ENCODE measurements at regions not wholly inside any gene's neighbourhood (a gene's known extent, or its start where the extent isn't known, plus 50 kb on each side); places are given as distances from the start of the nearest gene placed in this dataset.

GRCh38 chr19:29372461-29372860 is 153.3 kb upstream of the VSTM2B start:
- DNase-seq (ENCODE audit: low spot score), result no peak
- H3K9me3 ChIP-seq (replicated peaks in 1 of 2; ENCODE audit: control insufficient read depth in 2 of 2, insufficient read depth in 1 of 2, low read depth in 1 of 2, low read length in 2 of 2), result no peaks in the 10 kb centered on the region
- H3K4me2 ChIP-seq (ENCODE audit: insufficient read depth, low read length, poor library complexity, severe bottlenecking), result no peak overlapping the region
- no peak overlapping the region for H4K91ac ChIP-seq (ENCODE audit: low read depth, low read length, poor library complexity)
- H3K27me3 ChIP-seq (ENCODE audit: control insufficient read depth in 3 of 3, insufficient read depth in 3 of 3, low read depth in 1 of 3, low read length in 3 of 3), result peaks cover 0 to 14% (median 0%) of the 10 kb centered on the region in 3 experiments
- H2AK5ac ChIP-seq (ENCODE audit: low read depth, low read length), result no peak overlapping the region
- no peak overlapping the region for H4K8ac ChIP-seq (ENCODE audit: low read depth, low read length)
- no peak overlapping the region for H3K23ac ChIP-seq (ENCODE audit: low read depth, low read length, poor library complexity)
- no peak overlapping the region for H3K4me3 ChIP-seq (ENCODE audit: low read length in 2 of 2)
- peaks cover 0 to 4% of the 10 kb centered on the region in 2 donors for H3K4me1 ChIP-seq (ENCODE audit: control insufficient read depth in 2 of 2, insufficient read depth in 1 of 2, low read depth in 1 of 2, low read length in 2 of 2)
- no peak overlapping the region for H3K18ac ChIP-seq (ENCODE audit: low read length)
- H3K79me1 ChIP-seq (ENCODE audit: low read depth, low read length), result no peaks in the 10 kb centered on the region
- H3K27ac ChIP-seq (replicated peaks; ENCODE audit: low read length), result no peak overlapping the region
- H3K36me3 ChIP-seq (replicated peaks in 1 of 2; ENCODE audit: control insufficient read depth in 2 of 2, insufficient read depth in 2 of 2, low read length in 2 of 2), result no peaks in the 10 kb centered on the region
- H2BK5ac ChIP-seq (ENCODE audit: low read length), result no peak overlapping the region
- H2BK12ac ChIP-seq (ENCODE audit: low read length), result no peak overlapping the region
- H3K14ac ChIP-seq (ENCODE audit: low read length), result no peak overlapping the region
- no peak overlapping the region for H3K4ac ChIP-seq (ENCODE audit: low read length)
- no peak overlapping the region for H2BK120ac ChIP-seq (ENCODE audit: low read depth, low read length)
- H2AFZ ChIP-seq (ENCODE audit: low read length), result no peak overlapping the region
- WGBS, 2 donors (ENCODE audit: extremely low coverage in 2 of 2, insufficient read length in 2 of 2, insufficient replicate concordance in 1 of 2), result no CpG with 5 or more reads among the region's 3 CpGs
- no peak overlapping the region for H3K9ac ChIP-seq (ENCODE audit: low read depth, low read length, poor library complexity)
- no peak overlapping the region for H2BK15ac ChIP-seq (ENCODE audit: low read length)

- DNase-seq (ENCODE audit: low spot score), result no peak
- H3K4me2 ChIP-seq (ENCODE audit: insufficient read depth, low read length, poor library complexity, severe bottlenecking), result no peak overlapping the region
- no peaks in the 10 kb centered on the region for H3K36me3 ChIP-seq (replicated peaks in 1 of 2; ENCODE audit: control insufficient read depth in 2 of 2, insufficient read depth in 2 of 2, low read length in 2 of 2)
Measured at GRCh38 chr19:29372921-29373797, 152.6 kb upstream of the VSTM2B start.

GRCh38 chr19:29375429-29376119 is 150.2 kb upstream of the VSTM2B start:
- no peak overlapping the region for H2BK15ac ChIP-seq (ENCODE audit: low read length)
- no peak overlapping the region for H3K14ac ChIP-seq (ENCODE audit: low read length)
- H3K4me1 ChIP-seq (ENCODE audit: control insufficient read depth in 2 of 2, insufficient read depth in 1 of 2, low read depth in 1 of 2, low read length in 2 of 2), result peaks cover 0 to 10% of the 10 kb centered on the region in 2 donors
- no CpG with 5 or more reads among the region's 18 CpGs for WGBS, 2 donors (ENCODE audit: extremely low coverage in 2 of 2, insufficient read length in 2 of 2, insufficient replicate concordance in 1 of 2)
- no peak overlapping the region for H2AK5ac ChIP-seq (ENCODE audit: low read depth, low read length)
- DNase-seq (ENCODE audit: low spot score), result no peak
- H2BK12ac ChIP-seq (ENCODE audit: low read length), result no peak overlapping the region
- no peaks in the 10 kb centered on the region for H3K36me3 ChIP-seq (replicated peaks in 1 of 2; ENCODE audit: control insufficient read depth in 2 of 2, insufficient read depth in 2 of 2, low read length in 2 of 2)
- H3K4me2 ChIP-seq (ENCODE audit: insufficient read depth, low read length, poor library complexity, severe bottlenecking), result no peak overlapping the region
- H3K18ac ChIP-seq (ENCODE audit: low read length), result no peak overlapping the region
- no peak overlapping the region for H3K9ac ChIP-seq (ENCODE audit: low read depth, low read length, poor library complexity)
- H4K91ac ChIP-seq (ENCODE audit: low read depth, low read length, poor library complexity), result no peak overlapping the region
- H3K9me3 ChIP-seq (replicated peaks in 1 of 2; ENCODE audit: control insufficient read depth in 2 of 2, insufficient read depth in 1 of 2, low read depth in 1 of 2, low read length in 2 of 2), result no peaks in the 10 kb centered on the region
- no peak overlapping the region for H3K4ac ChIP-seq (ENCODE audit: low read length)
- H4K8ac ChIP-seq (ENCODE audit: low read depth, low read length), result no peak overlapping the region
- no peak overlapping the region for H2AFZ ChIP-seq (ENCODE audit: low read length)
- H3K27me3 ChIP-seq (ENCODE audit: control insufficient read depth in 3 of 3, insufficient read depth in 3 of 3, low read depth in 1 of 3, low read length in 3 of 3), result peaks cover 0 to 17% (median 0%) of the 10 kb centered on the region in 3 experiments
- H3K4me3 ChIP-seq (ENCODE audit: low read length in 2 of 2), result no peak overlapping the region
- H2BK120ac ChIP-seq (ENCODE audit: low read depth, low read length), result no peak overlapping the region
- no peaks in the 10 kb centered on the region for H3K79me1 ChIP-seq (ENCODE audit: low read depth, low read length)
- no peak overlapping the region for H3K27ac ChIP-seq (replicated peaks; ENCODE audit: low read length)
- H2BK5ac ChIP-seq (ENCODE audit: low read length), result no peak overlapping the region
- no peak overlapping the region for H3K23ac ChIP-seq (ENCODE audit: low read depth, low read length, poor library complexity)

More at GRCh38 chr19:29372921-29373797, 152.6 kb upstream of the VSTM2B start:
- peaks cover 0 to 8% (median 0%) of the 10 kb centered on the region in 3 experiments for H3K27me3 ChIP-seq (ENCODE audit: control insufficient read depth in 3 of 3, insufficient read depth in 3 of 3, low read depth in 1 of 3, low read length in 3 of 3)
- H3K27ac ChIP-seq (replicated peaks; ENCODE audit: low read length), result no peak overlapping the region
- H3K79me1 ChIP-seq (ENCODE audit: low read depth, low read length), result no peaks in the 10 kb centered on the region
- H3K4ac ChIP-seq (ENCODE audit: low read length), result no peak overlapping the region
- H3K23ac ChIP-seq (ENCODE audit: low read depth, low read length, poor library complexity), result no peak overlapping the region
- H2AK5ac ChIP-seq (ENCODE audit: low read depth, low read length), result no peak overlapping the region
- H3K4me3 ChIP-seq (ENCODE audit: low read length in 2 of 2), result no peak overlapping the region
- H2BK12ac ChIP-seq (ENCODE audit: low read length), result no peak overlapping the region
- no peak overlapping the region for H4K91ac ChIP-seq (ENCODE audit: low read depth, low read length, poor library complexity)
- no peak overlapping the region for H2BK5ac ChIP-seq (ENCODE audit: low read length)
- no peak overlapping the region for H4K8ac ChIP-seq (ENCODE audit: low read depth, low read length)
- H3K18ac ChIP-seq (ENCODE audit: low read length), result no peak overlapping the region
- H3K9me3 ChIP-seq (replicated peaks in 1 of 2; ENCODE audit: control insufficient read depth in 2 of 2, insufficient read depth in 1 of 2, low read depth in 1 of 2, low read length in 2 of 2), result no peaks in the 10 kb centered on the region
- WGBS, 2 donors (ENCODE audit: extremely low coverage in 2 of 2, insufficient read length in 2 of 2, insufficient replicate concordance in 1 of 2), result no CpG with 5 or more reads among the region's 12 CpGs
- H3K14ac ChIP-seq (ENCODE audit: low read length), result no peak overlapping the region
- H3K4me1 ChIP-seq (ENCODE audit: control insufficient read depth in 2 of 2, insufficient read depth in 1 of 2, low read depth in 1 of 2, low read length in 2 of 2), result peaks cover 0 to 4% of the 10 kb centered on the region in 2 donors
- no peak overlapping the region for H2AFZ ChIP-seq (ENCODE audit: low read length)
- H3K9ac ChIP-seq (ENCODE audit: low read depth, low read length, poor library complexity), result no peak overlapping the region
- no peak overlapping the region for H2BK120ac ChIP-seq (ENCODE audit: low read depth, low read length)
- no peak overlapping the region for H2BK15ac ChIP-seq (ENCODE audit: low read length)

GRCh38 chr19:29376855-29377354 is 148.9 kb upstream of the VSTM2B start:
- H3K9me3 ChIP-seq (replicated peaks in 1 of 2; ENCODE audit: control insufficient read depth in 2 of 2, insufficient read depth in 1 of 2, low read depth in 1 of 2, low read length in 2 of 2), result no peaks in the 10 kb centered on the region
- no peak overlapping the region for H3K4ac ChIP-seq (ENCODE audit: low read length)
- H3K4me2 ChIP-seq (ENCODE audit: insufficient read depth, low read length, poor library complexity, severe bottlenecking), result no peak overlapping the region
- H3K4me1 ChIP-seq (ENCODE audit: control insufficient read depth in 2 of 2, insufficient read depth in 1 of 2, low read depth in 1 of 2, low read length in 2 of 2), result peaks cover 0 to 10% of the 10 kb centered on the region in 2 donors
- H2BK120ac ChIP-seq (ENCODE audit: low read depth, low read length), result no peak overlapping the region
- H3K23ac ChIP-seq (ENCODE audit: low read depth, low read length, poor library complexity), result no peak overlapping the region
- no CpG with 5 or more reads among the region's 5 CpGs for WGBS, 2 donors (ENCODE audit: extremely low coverage in 2 of 2, insufficient read length in 2 of 2, insufficient replicate concordance in 1 of 2)
- H4K91ac ChIP-seq (ENCODE audit: low read depth, low read length, poor library complexity), result no peak overlapping the region
- H3K14ac ChIP-seq (ENCODE audit: low read length), result no peak overlapping the region
- no peak overlapping the region for H2AK5ac ChIP-seq (ENCODE audit: low read depth, low read length)
- no peak overlapping the region for H2AFZ ChIP-seq (ENCODE audit: low read length)
- H3K79me1 ChIP-seq (ENCODE audit: low read depth, low read length), result no peaks in the 10 kb centered on the region
- no peak overlapping the region for H4K8ac ChIP-seq (ENCODE audit: low read depth, low read length)
- no peak overlapping the region for H3K18ac ChIP-seq (ENCODE audit: low read length)
- H3K4me3 ChIP-seq (ENCODE audit: low read length in 2 of 2), result no peak overlapping the region
- H3K27ac ChIP-seq (replicated peaks; ENCODE audit: low read length), result no peak overlapping the region
- H2BK15ac ChIP-seq (ENCODE audit: low read length), result no peak overlapping the region
- no peak overlapping the region for H2BK12ac ChIP-seq (ENCODE audit: low read length)
- no peak for DNase-seq (ENCODE audit: low spot score)
- H3K9ac ChIP-seq (ENCODE audit: low read depth, low read length, poor library complexity), result no peak overlapping the region
- H3K36me3 ChIP-seq (replicated peaks in 1 of 2; ENCODE audit: control insufficient read depth in 2 of 2, insufficient read depth in 2 of 2, low read length in 2 of 2), result no peaks in the 10 kb centered on the region
- no peak overlapping the region for H2BK5ac ChIP-seq (ENCODE audit: low read length)
- peaks cover 0 to 17% (median 0%) of the 10 kb centered on the region in 3 experiments for H3K27me3 ChIP-seq (ENCODE audit: control insufficient read depth in 3 of 3, insufficient read depth in 3 of 3, low read depth in 1 of 3, low read length in 3 of 3)

All from neuronal stem cell (in vitro differentiated cells).